NB4 (cell line): ENCODE measurements at regions not wholly inside any gene's neighbourhood (a gene's known extent, or its start where the extent isn't known, plus 50 kb on each side); places are given as distances from the start of the nearest gene placed in this dataset.

Experiments
- DNase-seq: peaks from one replicate; pipeline ENCODE4 v3.0.0; 2010; ENCODE audit warnings: low read depth
- H3K4me3 ChIP-seq: one replicate; pipeline ENCODE4 v1.5.1; 2011; ENCODE audit warnings: mild to moderate bottlenecking, low read depth, low read length, moderate library complexity
- CTCF ChIP-seq: IDR thresholded peaks from one replicate; pipeline ENCODE4 v1.5.1; 2012; ENCODE audit warnings: low read depth, low read length
- MAX ChIP-seq: IDR thresholded peaks from 2 replicates; pipeline ENCODE4 v1.6.1; 2011; ENCODE audit warnings: low read depth, low read length
- MYC ChIP-seq: IDR thresholded peaks from 2 replicates; pipeline ENCODE4 v1.6.1; 2011; ENCODE audit warnings: low read depth, low read length
- POLR2A ChIP-seq: IDR thresholded peaks from 2 replicates; pipeline ENCODE4 v1.6.1; 2011; ENCODE audit warnings: mild to moderate bottlenecking; ENCODE audit not compliant: insufficient read length; ENCODE audit errors: extremely low read depth

GRCh38 chr9:120267929-120268328 lies 312.0 kb downstream of the CDK5RAP2 start:
- TF ChIP-seq MYC (no peak), CTCF (no peak), MAX (no peak), POLR2A (no peak)
- DNase-seq, result no peak
- H3K4me3 ChIP-seq, result no peak overlapping the region

- no peak overlapping the region for H3K4me3 ChIP-seq
- DNase-seq, result no peak
- TF ChIP-seq POLR2A (no peak), MAX (no peak), CTCF (no peak), MYC (no peak)
These were observed 314.2 kb downstream of the CDK5RAP2 start for GRCh38 chr9:120265791-120266190.

- H3K4me3 ChIP-seq, result no peak overlapping the region
- DNase-seq, result no peak
- TF ChIP-seq POLR2A (no peak), MAX (no peak), CTCF (no peak), MYC (no peak)
These were observed 315.4 kb downstream of the CDK5RAP2 start for GRCh38 chr9:120264528-120264927.

GRCh38 chr9:120263836-120264235 lies 316.1 kb downstream of the CDK5RAP2 start:
- TF ChIP-seq MAX (no peak), POLR2A (no peak)
- H3K4me3 ChIP-seq, result no peak overlapping the region
- no peak for DNase-seq

GRCh38 chr9:120261419-120261818 lies 318.5 kb downstream of the CDK5RAP2 start:
- H3K4me3 ChIP-seq, result no peak overlapping the region
- no peak for DNase-seq
- TF ChIP-seq MAX, result no peak
- TF ChIP-seq CTCF, result no peak
- TF ChIP-seq MYC, result no peak
- no peak for TF ChIP-seq POLR2A

GRCh38 chr9:120259100-120259499 lies 320.9 kb downstream of the CDK5RAP2 start:
- no peak overlapping the region for H3K4me3 ChIP-seq
- no peak for TF ChIP-seq CTCF
- no peak for TF ChIP-seq POLR2A
- no peak for TF ChIP-seq MYC
- no peak for TF ChIP-seq MAX
- DNase-seq, result no peak
